ENCODE measurements at regions not wholly inside any gene's neighbourhood (a gene's known extent, or its start where the extent isn't known, plus 50 kb on each side); places are given as distances from the start of the nearest gene placed in this dataset.

DNA sequence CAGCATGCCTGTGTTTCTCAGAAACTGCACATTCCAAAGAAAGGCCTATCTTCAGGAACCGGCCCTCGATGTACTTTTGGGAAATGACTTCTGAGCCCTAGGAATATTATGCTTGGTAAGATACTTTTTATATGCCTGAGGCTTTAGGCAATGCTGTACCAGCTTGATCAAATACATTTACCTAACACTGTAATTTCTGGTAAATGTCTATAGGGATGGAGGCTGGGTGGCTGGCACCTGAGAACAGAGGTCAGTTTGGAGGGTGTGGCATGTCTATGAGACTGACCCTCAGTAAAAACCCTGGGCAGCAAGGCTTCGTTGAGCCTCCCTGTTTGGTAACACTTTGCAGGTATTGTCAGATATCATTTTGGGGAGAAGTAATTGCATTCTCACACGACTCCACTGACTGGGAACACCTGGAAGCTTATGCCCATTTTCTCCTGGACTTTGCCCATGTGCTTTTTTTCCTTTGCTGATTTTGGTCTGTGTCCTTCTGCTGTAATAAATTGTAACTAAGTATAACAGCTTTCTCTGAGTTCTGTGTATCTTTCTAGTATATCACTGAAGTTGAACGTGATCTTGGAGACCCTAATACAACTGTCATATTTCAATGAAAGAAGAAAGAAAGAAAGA, 1339.1 kb downstream of the OLFM4 start:
- DNase-seq (ENCODE audit: extremely low spot score): no peak
- POLR2A ChIA-PET: no interaction called here
- CTCF ChIA-PET: no interaction called here
- TF ChIP-seq, protein P1, sequence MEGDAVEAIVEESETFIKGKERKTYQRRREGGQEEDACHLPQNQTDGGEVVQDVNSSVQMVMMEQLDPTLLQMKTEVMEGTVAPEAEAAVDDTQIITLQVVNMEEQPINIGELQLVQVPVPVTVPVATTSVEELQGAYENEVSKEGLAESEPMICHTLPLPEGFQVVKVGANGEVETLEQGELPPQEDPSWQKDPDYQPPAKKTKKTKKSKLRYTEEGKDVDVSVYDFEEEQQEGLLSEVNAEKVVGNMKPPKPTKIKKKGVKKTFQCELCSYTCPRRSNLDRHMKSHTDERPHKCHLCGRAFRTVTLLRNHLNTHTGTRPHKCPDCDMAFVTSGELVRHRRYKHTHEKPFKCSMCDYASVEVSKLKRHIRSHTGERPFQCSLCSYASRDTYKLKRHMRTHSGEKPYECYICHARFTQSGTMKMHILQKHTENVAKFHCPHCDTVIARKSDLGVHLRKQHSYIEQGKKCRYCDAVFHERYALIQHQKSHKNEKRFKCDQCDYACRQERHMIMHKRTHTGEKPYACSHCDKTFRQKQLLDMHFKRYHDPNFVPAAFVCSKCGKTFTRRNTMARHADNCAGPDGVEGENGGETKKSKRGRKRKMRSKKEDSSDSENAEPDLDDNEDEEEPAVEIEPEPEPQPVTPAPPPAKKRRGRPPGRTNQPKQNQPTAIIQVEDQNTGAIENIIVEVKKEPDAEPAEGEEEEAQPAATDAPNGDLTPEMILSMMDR (IDR thresholded peaks at IDR 0.05; ENCODE audit: control extremely low read depth, extremely low read depth, low read depth, missing control alignments): no peak

DNA sequence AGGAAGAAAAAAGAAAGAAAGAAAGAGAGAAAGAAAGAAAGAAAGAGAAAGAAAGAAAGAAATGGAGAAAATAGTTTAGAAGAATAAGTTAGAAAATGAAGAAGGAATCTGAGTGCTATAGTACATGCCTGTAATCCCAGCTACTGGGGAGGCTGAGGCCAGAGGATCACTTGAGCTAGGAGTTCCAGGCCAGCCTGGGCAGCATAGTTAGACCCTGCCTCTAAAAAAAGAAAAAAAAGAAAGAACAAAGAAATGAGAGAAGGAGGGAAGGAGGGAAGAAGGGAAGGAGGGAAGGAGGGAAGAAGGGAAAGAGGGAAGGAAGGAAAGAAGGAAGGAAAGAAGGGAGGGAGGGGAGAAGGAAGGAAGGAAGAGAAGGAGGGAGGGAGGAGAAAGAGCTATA, 1339.8 kb downstream of the OLFM4 start:
- ChIA-PET CTCF (no interaction called here), POLR2A (no interaction called here)
- TF ChIP-seq, protein P1 (IDR thresholded peaks at IDR 0.05; ENCODE audit: control extremely low read depth, extremely low read depth, low read depth, missing control alignments): no peak
- DNase-seq (ENCODE audit: extremely low spot score): no peak

DNA sequence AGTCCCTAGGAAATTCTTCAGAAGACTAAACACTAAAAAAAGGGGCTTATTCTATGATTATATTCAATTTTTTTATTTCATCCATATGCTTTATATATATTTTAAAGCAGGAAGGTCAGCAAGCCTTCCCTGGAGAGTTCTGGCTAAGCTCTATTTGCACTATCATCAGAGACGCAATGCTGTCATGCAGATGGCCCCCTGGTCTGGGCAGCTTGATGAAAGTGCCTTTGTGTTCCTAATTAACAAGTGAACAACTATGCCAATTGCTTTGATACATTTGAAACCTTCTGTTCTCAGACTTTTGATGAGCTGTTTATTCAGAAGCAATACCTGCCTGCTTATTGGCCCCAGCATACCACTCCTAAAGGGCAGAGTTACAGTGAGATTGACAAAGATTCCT, 1344.6 kb downstream of the OLFM4 start:
- POLR2A ChIA-PET: no interaction called here
- TF ChIP-seq, protein P1 (IDR thresholded peaks at IDR 0.05; ENCODE audit: control extremely low read depth, extremely low read depth, low read depth, missing control alignments): no peak
- no peak for DNase-seq (ENCODE audit: extremely low spot score)
- CTCF ChIA-PET: no interaction called here

DNA sequence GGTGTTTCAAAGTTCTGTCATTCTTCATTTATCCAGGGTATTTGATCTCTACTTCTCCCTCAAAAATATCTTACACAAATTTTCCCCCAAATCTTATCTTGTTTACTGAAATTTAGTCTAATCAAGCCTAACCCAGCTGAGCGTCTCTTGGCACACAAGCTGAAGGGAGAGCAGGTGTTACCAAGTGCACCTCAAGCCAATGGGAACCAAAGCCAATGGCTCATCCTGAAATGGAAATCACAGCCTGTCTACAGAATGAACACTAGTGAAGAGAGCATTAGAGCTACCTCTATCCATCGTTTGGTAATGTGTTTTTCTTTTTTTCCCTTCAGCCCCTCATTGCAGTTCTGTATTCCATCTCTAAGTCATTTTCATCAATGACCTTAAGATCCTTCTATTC, 1350.8 kb downstream of the OLFM4 start:
- POLR2A ChIA-PET: no interaction called here

DNA sequence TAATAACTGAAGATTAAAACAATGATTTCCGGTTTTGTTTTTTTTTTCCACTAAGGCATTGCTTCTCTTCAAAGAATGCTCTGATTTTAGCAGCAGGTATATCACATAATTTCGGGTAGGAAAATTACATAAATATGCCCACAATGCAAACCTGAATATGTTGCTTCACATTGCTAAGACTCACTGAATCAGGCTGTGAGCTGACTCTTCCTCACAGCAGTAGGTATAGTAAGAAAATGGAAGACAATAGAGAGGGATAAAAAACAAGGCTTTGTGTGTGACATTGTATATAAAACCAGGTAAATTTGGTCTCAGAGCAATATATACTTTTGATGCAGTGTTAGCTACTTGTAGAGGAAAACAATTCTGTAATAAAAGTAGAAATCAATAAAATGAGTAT, 1355.0 kb downstream of the OLFM4 start:
- DNase-seq (ENCODE audit: extremely low spot score): no peak

More for the DNA sequence above, 1350.8 kb downstream of the OLFM4 start:
- TF ChIP-seq, protein P1 (IDR thresholded peaks at IDR 0.05; ENCODE audit: control extremely low read depth, extremely low read depth, low read depth, missing control alignments): no peak
- CTCF ChIA-PET: no interaction called here
- no peak for DNase-seq (ENCODE audit: extremely low spot score)

DNA sequence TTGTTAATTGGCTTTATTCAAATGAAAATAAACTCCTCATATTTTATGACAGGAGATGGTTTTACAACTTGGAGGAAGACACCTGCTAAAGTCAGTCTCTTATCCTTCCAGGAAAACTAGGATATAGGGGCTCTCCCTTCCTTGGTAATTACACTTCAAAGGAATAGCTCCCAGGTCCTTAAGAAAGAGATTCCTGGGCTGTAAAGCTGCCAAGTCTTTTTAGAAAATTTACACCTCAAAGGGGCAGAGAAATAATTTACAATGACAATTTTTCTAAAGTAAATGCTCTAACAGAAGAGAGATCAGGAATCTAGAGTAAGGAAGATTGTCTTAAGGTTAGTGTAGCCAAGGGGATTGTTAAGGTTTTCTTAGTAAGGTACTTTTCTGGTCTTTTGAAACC, 1359.0 kb downstream of the OLFM4 start:
- no peak for DNase-seq (ENCODE audit: extremely low spot score)
- ChIA-PET POLR2A (no interaction called here), CTCF (no interaction called here)
- TF ChIP-seq, protein P1 (IDR thresholded peaks at IDR 0.05; ENCODE audit: control extremely low read depth, extremely low read depth, low read depth, missing control alignments): no peak

More for the DNA sequence above, 1355.0 kb downstream of the OLFM4 start:
- ChIA-PET CTCF (no interaction called here), POLR2A (no interaction called here)
- TF ChIP-seq, protein P1 (IDR thresholded peaks at IDR 0.05; ENCODE audit: control extremely low read depth, extremely low read depth, low read depth, missing control alignments): no peak

DNA sequence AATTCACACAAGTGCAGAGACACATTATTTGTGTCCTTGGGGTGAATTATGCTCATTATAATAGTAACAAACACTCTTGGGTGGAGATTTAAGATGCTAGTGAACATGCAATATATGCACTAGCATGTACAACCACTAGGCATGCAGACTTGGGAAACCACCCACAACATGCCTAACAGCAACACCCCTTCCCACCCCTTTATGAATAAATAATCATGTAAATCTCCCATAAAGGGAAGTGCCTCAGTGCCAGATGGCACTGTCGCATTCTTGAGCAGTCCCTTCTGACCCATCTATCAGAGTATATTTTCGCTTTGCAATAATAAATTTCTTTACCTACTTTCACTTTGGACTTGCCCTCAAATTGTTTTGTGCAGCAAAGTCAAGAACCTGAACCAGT, 1362.2 kb downstream of the OLFM4 start:
- no peak for DNase-seq (ENCODE audit: extremely low spot score)
- CTCF ChIA-PET: no interaction called here
- TF ChIP-seq, protein P1 (IDR thresholded peaks at IDR 0.05; ENCODE audit: control extremely low read depth, extremely low read depth, low read depth, missing control alignments): no peak
- POLR2A ChIA-PET: no interaction called here
